ENCODE measurements at regions not wholly inside any gene's neighbourhood (a gene's known extent, or its start where the extent isn't known, plus 50 kb on each side); places are given as distances from the start of the nearest gene placed in this dataset.

GRCh38 chr14:53881161-53881871 lies 75.3 kb downstream of the BMP4 start:
- Histone ChIP-seq H3K27me3 (ENCODE audit: control insufficient read depth, insufficient read depth, low read length) (peaks cover 2% of the 10 kb centered on the region), H3K27ac (ENCODE audit: low read depth, low read length) (no peak overlapping the region), H3K4me3 (ENCODE audit: low read depth, low read length) (no peak overlapping the region), H3K9me3 (ENCODE audit: control insufficient read depth, insufficient read depth, low read length) (no peaks in the 10 kb centered on the region)
- CTCF ChIA-PET, result interaction anchor here (1.0 kb wide), 1 partner anchor 16 kb away, joined by 3 read pairs; no protein-coding TSS in a partner anchor
- TF ChIP-seq CTCF (IDR thresholded peaks at IDR 0.05; ENCODE audit: low read depth, low read length), result no peak
- DNase-seq (ENCODE audit: low read depth, low spot score), result no peak
- POLR2A ChIA-PET, result interaction anchor here (0.5 kb wide), 1 partner anchor 44 kb away, joined by 6 read pairs; no protein-coding TSS in a partner anchor

DNA sequence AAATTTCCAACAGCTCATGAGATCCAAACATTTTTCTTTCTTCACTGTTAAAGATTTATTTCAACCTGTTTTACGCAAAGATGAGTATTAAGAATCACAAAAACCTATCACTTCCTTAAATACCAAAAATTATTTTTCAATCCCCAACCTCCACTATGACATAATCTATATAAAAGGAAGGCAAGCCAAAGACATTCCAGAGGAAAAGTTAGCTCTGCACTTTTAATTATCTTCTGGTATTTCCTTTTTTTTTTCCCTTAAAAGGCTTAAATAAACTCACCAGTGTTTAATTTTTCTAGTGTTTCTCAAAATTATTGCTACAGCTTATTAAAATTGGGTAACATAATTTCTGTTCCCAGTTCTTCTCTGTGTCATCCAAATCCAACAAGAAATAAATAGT lies 75.9 kb downstream of the BMP4 start:
- no peak overlapping the region for H3K27ac ChIP-seq (ENCODE audit: low read depth, low read length)
- peaks cover 2% of the 10 kb centered on the region for H3K27me3 ChIP-seq (ENCODE audit: control insufficient read depth, insufficient read depth, low read length)
- CTCF ChIA-PET, result no interaction called here
- no peaks in the 10 kb centered on the region for H3K9me3 ChIP-seq (ENCODE audit: control insufficient read depth, insufficient read depth, low read length)
- no peak overlapping the region for H3K4me3 ChIP-seq (ENCODE audit: low read depth, low read length)
- DNase-seq (ENCODE audit: low read depth, low spot score), result no peak
- POLR2A ChIA-PET, result no interaction called here
- TF ChIP-seq CTCF (IDR thresholded peaks at IDR 0.05; ENCODE audit: low read depth, low read length), result no peak

DNA sequence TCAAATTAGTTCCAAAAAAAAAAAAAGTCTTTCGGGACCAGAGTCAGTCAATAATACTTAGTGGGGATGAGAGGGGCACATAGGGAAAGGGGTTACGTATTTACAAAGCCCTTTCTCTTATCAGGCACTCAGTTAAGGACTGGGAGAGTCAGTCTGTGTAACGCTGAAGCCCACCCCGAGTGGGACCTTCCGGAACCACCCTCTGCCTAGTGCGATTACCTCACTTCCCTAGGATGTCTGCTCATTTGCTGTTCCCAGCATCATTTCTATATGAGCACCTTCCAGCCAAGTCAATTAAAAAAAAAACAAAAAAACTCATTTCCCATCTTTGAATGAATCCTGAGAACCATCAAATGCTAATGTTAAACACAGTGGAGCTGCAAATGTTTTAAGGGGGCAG lies 76.9 kb downstream of the BMP4 start:
- ChIA-PET POLR2A (interaction anchor here (0.7 kb wide), 1 partner anchor 661 kb away, joined by 3 read pairs; no protein-coding TSS in a partner anchor), CTCF (no interaction called here)
- no peak for TF ChIP-seq CTCF (IDR thresholded peaks at IDR 0.05; ENCODE audit: low read depth, low read length)
- no peak for DNase-seq (ENCODE audit: low read depth, low spot score)
- peaks cover 2% of the 10 kb centered on the region for H3K27me3 ChIP-seq (ENCODE audit: control insufficient read depth, insufficient read depth, low read length)
- H3K4me3 ChIP-seq (ENCODE audit: low read depth, low read length), result no peak overlapping the region
- no peak overlapping the region for H3K27ac ChIP-seq (ENCODE audit: low read depth, low read length)
- H3K9me3 ChIP-seq (ENCODE audit: control insufficient read depth, insufficient read depth, low read length), result no peaks in the 10 kb centered on the region

DNA sequence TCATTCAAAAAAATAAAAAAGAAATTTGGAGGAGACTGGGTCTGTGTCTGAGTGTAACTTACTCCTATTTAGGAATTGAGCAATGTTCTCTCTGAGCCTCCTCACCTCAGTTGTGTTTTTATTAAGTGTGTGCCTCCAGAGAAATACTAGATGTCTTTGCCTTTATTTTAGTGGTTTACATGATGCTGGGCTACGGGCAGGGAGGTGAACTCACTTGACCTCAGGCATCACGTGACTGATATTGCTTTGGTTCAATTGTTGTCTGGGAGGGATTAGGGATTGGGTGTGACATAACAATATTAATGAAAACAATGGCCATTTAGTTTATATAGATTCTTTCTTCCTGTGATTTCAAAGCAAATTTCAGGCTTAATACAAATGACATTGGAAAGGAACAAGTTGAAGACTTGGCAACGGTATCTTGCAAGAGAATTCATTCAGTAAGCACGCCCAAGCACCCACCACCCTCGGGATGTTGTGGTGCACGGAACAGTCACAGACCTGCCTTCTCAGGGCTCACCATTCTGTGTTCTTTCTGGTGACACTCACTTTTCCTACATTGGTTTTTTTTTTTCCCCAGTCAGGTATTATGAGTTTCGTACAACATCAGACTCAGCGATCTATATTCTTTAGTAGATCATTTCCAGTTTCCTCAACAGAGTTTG lies 77.5 kb downstream of the BMP4 start:
- no peaks in the 10 kb centered on the region for H3K9me3 ChIP-seq (ENCODE audit: control insufficient read depth, insufficient read depth, low read length)
- no peak overlapping the region for H3K27ac ChIP-seq (ENCODE audit: low read depth, low read length)
- no peak overlapping the region for H3K4me3 ChIP-seq (ENCODE audit: low read depth, low read length)
- POLR2A ChIA-PET, result interaction anchor here (0.7 kb wide), 1 partner anchor 660 kb away, joined by 3 read pairs; no protein-coding TSS in a partner anchor
- TF ChIP-seq CTCF (IDR thresholded peaks at IDR 0.05; ENCODE audit: low read depth, low read length), result no peak
- H3K27me3 ChIP-seq (ENCODE audit: control insufficient read depth, insufficient read depth, low read length), result peaks cover 2% of the 10 kb centered on the region
- no peak for DNase-seq (ENCODE audit: low read depth, low spot score)
- CTCF ChIA-PET, result no interaction called here

GRCh38 chr14:53875324-53875897 lies 81.2 kb downstream of the BMP4 start:
- Histone ChIP-seq H3K27me3 (ENCODE audit: control insufficient read depth, insufficient read depth, low read length) (peaks cover 2% of the 10 kb centered on the region), H3K4me3 (ENCODE audit: low read depth, low read length) (no peak overlapping the region), H3K9me3 (ENCODE audit: control insufficient read depth, insufficient read depth, low read length) (no peaks in the 10 kb centered on the region), H3K27ac (ENCODE audit: low read depth, low read length) (no peak overlapping the region)
- no peak for DNase-seq (ENCODE audit: low read depth, low spot score)
- CTCF ChIA-PET, result no interaction called here
- POLR2A ChIA-PET, result no interaction called here
- no peak for TF ChIP-seq CTCF (IDR thresholded peaks at IDR 0.05; ENCODE audit: low read depth, low read length)
